Endothelial cell of umbilical vein (primary cell): ENCODE measurements at regions not wholly inside any gene's neighbourhood (a gene's known extent, or its start where the extent isn't known, plus 50 kb on each side); places are given as distances from the start of the nearest gene placed in this dataset.

ENCODE experiments used
- CTCF ChIP-seq, 2 donors: IDR thresholded peaks; 1 replicate in 1 of 2; 2 replicates in 1 of 2; pipeline ENCODE4 v1.5.1; 2011; ENCODE audit warnings: low read length in 2 of 2, mild to moderate bottlenecking in 2 of 2, moderate library complexity in 2 of 2, control low read depth in 1 of 2, inconsistent platforms in 1 of 2, low read depth in 1 of 2; ENCODE audit not compliant: insufficient read depth in 1 of 2; ENCODE audit errors: extremely low read depth in 1 of 2
- EZH2 ChIP-seq: IDR thresholded peaks from 2 replicates; pipeline ENCODE4 v1.6.1; 2012; ENCODE audit warnings: borderline replicate concordance, low read depth, mild to moderate bottlenecking, moderate library complexity, low read length, inconsistent platforms; ENCODE audit not compliant: severe bottlenecking
- FOS ChIP-seq: IDR thresholded peaks from 2 replicates; pipeline ENCODE4 v1.6.1; 2011; ENCODE audit warnings: mild to moderate bottlenecking, low read length, moderate library complexity, borderline replicate concordance; ENCODE audit not compliant: insufficient read depth
- JUN ChIP-seq: IDR thresholded peaks from 2 replicates; pipeline ENCODE4 v1.6.1; 2011; ENCODE audit warnings: borderline replicate concordance, low read depth; ENCODE audit not compliant: insufficient read length, insufficient read depth
- MAX ChIP-seq: IDR thresholded peaks from 2 replicates; pipeline ENCODE4 v1.6.1; 2011; ENCODE audit not compliant: insufficient read depth, insufficient read length
- MYC ChIP-seq: IDR thresholded peaks from one replicate; pipeline ENCODE4 v1.6.1; 2011; ENCODE audit warnings: mild to moderate bottlenecking, low read depth, low read length
- POLR2A ChIP-seq: IDR thresholded peaks from 2 replicates; pipeline ENCODE4 v1.6.1; 2012; ENCODE audit warnings: low read depth, mild to moderate bottlenecking, control low read depth, low read length
- POLR2AphosphoS5 ChIP-seq: IDR thresholded peaks from 2 replicates; pipeline ENCODE4 v1.6.1; 2012; ENCODE audit warnings: low read depth, mild to moderate bottlenecking, control low read depth, low read length, moderate library complexity; ENCODE audit not compliant: insufficient read depth

- no peak for TF ChIP-seq CTCF (IDR thresholded peaks at IDR 0.05; ENCODE audit: extremely low read depth in 1 of 2, insufficient read depth in 1 of 2, low read depth in 1 of 2, low read length in 2 of 2)
- no peak for TF ChIP-seq EZH2
- no peak for TF ChIP-seq POLR2AphosphoS5
- TF ChIP-seq MAX, result no peak
- no peak for TF ChIP-seq POLR2A
- no peak for TF ChIP-seq FOS
- TF ChIP-seq MYC, result no peak
- TF ChIP-seq JUN, result no peak
Observed at GRCh38 chr15:46170326-46170725, 535.5 kb downstream of the SQOR start.
